ENCODE measurements at regions not wholly inside any gene's neighbourhood (a gene's known extent, or its start where the extent isn't known, plus 50 kb on each side); places are given as distances from the start of the nearest gene placed in this dataset.

- H3K27ac ChIP-seq, result no peak overlapping the region
- 84% methylated on average over 5 of the region's 5 CpGs for WGBS, 2 donors
- no peaks in the 10 kb centered on the region for H3K36me3 ChIP-seq
- H3K9me3 ChIP-seq, result no peaks in the 10 kb centered on the region
- no peak for DNase-seq
- no peaks in the 10 kb centered on the region for H3K4me1 ChIP-seq
- intact Hi-C loops (cut with DNase I), result no loop called here
- H3K27me3 ChIP-seq, result no peaks in the 10 kb centered on the region
- H3K4me3 ChIP-seq, result no peak overlapping the region
- TF ChIP-seq POLR2A (IDR thresholded peaks at IDR 0.05), result no peak
- no peak for TF ChIP-seq CTCF (IDR thresholded peaks at IDR 0.05)
Observed at GRCh38 chr10:10598297-10598696, 419.4 kb upstream of the CELF2 start.

DNA sequence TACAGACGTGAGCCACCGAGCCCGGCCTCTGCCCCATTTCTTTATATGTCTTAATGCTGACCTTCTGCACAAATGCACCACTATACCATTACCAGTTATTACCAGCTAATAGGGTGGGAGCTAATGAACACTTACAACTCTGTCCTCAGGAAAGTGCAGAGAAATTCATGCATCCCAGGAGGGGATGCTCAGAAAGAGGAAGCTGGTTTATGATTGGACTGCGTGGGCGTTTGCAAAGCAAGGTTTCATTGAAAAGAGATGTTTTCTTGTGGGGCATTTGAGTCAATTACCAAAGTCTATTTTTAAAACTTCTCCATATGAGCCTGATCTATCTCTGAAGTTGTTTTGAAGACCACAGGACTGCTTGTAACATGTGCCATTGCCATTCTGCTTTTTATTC lies 417.7 kb upstream of the CELF2 start:
- intact Hi-C loops (cut with DNase I), result no loop called here
- no peak for DNase-seq
- TF ChIP-seq CTCF (IDR thresholded peaks at IDR 0.05) (no peak), POLR2A (IDR thresholded peaks at IDR 0.05) (no peak)
- Histone ChIP-seq H3K27ac (no peak overlapping the region), H3K9me3 (no peaks in the 10 kb centered on the region), H3K4me1 (no peaks in the 10 kb centered on the region), H3K36me3 (no peaks in the 10 kb centered on the region), H3K27me3 (no peaks in the 10 kb centered on the region), H3K4me3 (no peak overlapping the region)
- WGBS, 2 donors, result 83 to 85% methylated on average over 5 of the region's 5 CpGs

- no peak for DNase-seq
- no peak for TF ChIP-seq CTCF (IDR thresholded peaks at IDR 0.05)
- no peak for TF ChIP-seq POLR2A (IDR thresholded peaks at IDR 0.05)
- 53% methylated on average over 9 of the region's 9 CpGs for WGBS, 2 donors
- no peaks in the 10 kb centered on the region for H3K9me3 ChIP-seq
- no peaks in the 10 kb centered on the region for H3K36me3 ChIP-seq
- H3K4me1 ChIP-seq, result no peaks in the 10 kb centered on the region
- no peak overlapping the region for H3K4me3 ChIP-seq
- no peaks in the 10 kb centered on the region for H3K27me3 ChIP-seq
- H3K27ac ChIP-seq, result peak overlapping the region in 3 of 4 donors; percentile 41 to 78 (median 64)
- intact Hi-C loops (cut with DNase I), result no loop called here
Observed at GRCh38 chr10:10605551-10606081, 412.1 kb upstream of the CELF2 start.

DNA sequence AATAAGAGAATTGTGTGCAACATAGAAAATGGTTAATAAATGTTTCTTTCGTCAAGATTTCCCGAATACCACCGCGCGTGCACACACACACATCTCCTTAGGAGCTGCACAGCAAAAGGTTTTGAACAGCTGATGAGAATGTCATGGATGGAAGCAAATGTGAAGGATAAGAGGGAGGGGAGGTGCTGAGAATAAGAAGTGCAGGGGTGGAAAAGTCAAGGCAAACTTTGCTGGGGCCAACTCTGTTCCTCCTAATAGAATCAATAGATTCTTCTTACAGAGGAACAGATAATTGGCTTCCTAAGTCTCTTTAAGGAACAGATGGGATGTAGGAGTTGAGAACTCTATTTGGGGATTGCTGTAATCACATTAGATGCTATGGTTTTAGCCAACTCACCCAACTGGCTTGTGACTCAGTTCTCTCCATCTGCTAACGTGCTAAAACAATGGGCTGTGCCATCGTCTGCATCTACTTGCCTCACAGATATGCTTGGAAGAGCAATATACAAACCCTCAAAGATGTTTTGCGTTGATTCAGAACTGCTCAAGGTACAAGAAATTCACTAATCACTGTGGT lies 408.2 kb upstream of the CELF2 start:
- no peaks in the 10 kb centered on the region for H3K4me1 ChIP-seq
- TF ChIP-seq POLR2A (IDR thresholded peaks at IDR 0.05) (no peak), CTCF (IDR thresholded peaks at IDR 0.05) (no peak)
- 86 to 89% methylated on average over 8 of the region's 8 CpGs for WGBS, 2 donors
- H3K4me3 ChIP-seq, result no peak overlapping the region
- intact Hi-C loops (cut with DNase I), result no loop called here
- no peak for DNase-seq
- no peak overlapping the region for H3K27ac ChIP-seq
- no peaks in the 10 kb centered on the region for H3K27me3 ChIP-seq
- no peaks in the 10 kb centered on the region for H3K9me3 ChIP-seq
- H3K36me3 ChIP-seq, result no peaks in the 10 kb centered on the region

DNA sequence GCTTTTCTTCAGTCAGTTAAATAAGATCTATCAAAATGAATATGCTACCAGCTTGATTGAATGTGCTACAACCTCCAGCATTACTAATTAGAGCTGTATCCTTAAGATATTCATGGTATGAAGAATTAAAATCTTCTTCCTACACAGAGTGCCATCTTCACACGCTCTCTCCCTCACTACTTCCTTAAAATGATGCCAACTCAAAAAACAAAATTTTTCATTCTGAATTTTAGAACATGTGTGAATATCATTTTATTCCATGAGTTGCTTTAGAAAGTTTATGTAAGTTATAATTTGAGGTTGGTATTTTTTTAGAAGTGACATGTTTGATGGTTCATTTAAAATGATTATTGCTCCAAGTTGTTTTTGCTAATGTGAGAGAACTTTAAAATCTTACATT lies 407.5 kb upstream of the CELF2 start:
- no peak overlapping the region for H3K4me3 ChIP-seq
- DNase-seq, result no peak
- H3K4me1 ChIP-seq, result no peaks in the 10 kb centered on the region
- H3K27me3 ChIP-seq, result no peaks in the 10 kb centered on the region
- intact Hi-C loops (cut with DNase I), result no loop called here
- TF ChIP-seq CTCF (IDR thresholded peaks at IDR 0.05) (no peak), POLR2A (IDR thresholded peaks at IDR 0.05) (no peak)
- WGBS, 2 donors, result 73 to 82% methylated on average over 1 of the region's 1 CpG
- no peaks in the 10 kb centered on the region for H3K36me3 ChIP-seq
- H3K9me3 ChIP-seq, result no peaks in the 10 kb centered on the region
- H3K27ac ChIP-seq, result no peak overlapping the region

Data from esophagus squamous epithelium (tissue), 5 donors.